ENCODE measurements at regions not wholly inside any gene's neighbourhood (a gene's known extent, or its start where the extent isn't known, plus 50 kb on each side); places are given as distances from the start of the nearest gene placed in this dataset.

DNA sequence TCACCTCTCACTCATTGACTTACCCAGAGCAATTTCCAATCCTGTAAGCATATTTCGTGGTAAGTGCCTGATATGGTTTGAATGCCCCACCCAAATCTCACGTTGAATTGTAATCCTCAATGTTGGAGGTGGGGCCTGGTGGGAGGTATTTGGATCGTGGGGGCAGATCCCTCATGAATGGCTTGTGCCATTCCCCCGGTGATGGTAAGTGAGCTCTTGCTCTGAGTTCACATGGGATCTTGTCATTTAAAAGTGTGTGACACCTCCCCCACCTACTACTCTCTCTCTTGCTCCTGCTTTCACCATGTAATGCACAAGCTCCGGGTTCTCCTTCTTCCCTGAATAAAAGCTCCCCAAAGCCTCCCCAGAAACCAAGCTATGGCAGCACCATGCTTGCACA is 1165.5 kb downstream of the CDH12 start:
- TF ChIP-seq TEAD4 (IDR thresholded peaks at IDR 0.05) (no peak), ZBTB7A (IDR thresholded peaks at IDR 0.05; ENCODE audit: low read depth) (no peak), TCF12 (IDR thresholded peaks at IDR 0.05; ENCODE audit: low read depth) (no peak), EP300 (IDR thresholded peaks at IDR 0.05; ENCODE audit: borderline replicate concordance) (no peak)
- TF ChIP-seq, protein P1, sequence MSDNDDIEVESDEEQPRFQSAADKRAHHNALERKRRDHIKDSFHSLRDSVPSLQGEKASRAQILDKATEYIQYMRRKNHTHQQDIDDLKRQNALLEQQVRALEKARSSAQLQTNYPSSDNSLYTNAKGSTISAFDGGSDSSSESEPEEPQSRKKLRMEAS (IDR thresholded peaks at IDR 0.05) = no peak

Data from Ishikawa (cell line).